Transverse colon (tissue), 4 donors: ENCODE measurements at regions not wholly inside any gene's neighbourhood (a gene's known extent, or its start where the extent isn't known, plus 50 kb on each side); places are given as distances from the start of the nearest gene placed in this dataset.

Experiments used
- CTCF ChIP-seq, 5 experiments: fragments of 200-600 bp in 3 of 5; fragments of 450-650 bp in 2 of 5; sonication (generic) in 3 of 5; IDR thresholded peaks; 1 replicate in 2 of 5; 2 replicates in 3 of 5; pipeline ENCODE4 v1.5.1; 2016 to 2017; ENCODE audit warnings: antibody characterized with exemption in 5 of 5, inconsistent platforms in 3 of 5, mild to moderate bottlenecking in 2 of 5, moderate library complexity in 1 of 5
- POLR2AphosphoS5 ChIP-seq, 3 donors: sonication (generic); formaldehyde crosslinking; IDR thresholded peaks; one replicate each; pipeline ENCODE4 v1.6.1; 2016; ENCODE audit warnings: antibody characterized with exemption in 3 of 3

GRCh38 chr2:12397854-12398253 lies 318.9 kb upstream of the TRIB2 start:
- no peak for TF ChIP-seq POLR2AphosphoS5 (IDR thresholded peaks at IDR 0.05)
- no peak for TF ChIP-seq CTCF (IDR thresholded peaks at IDR 0.05)
